Loucy (cell line): ENCODE measurements at regions not wholly inside any gene's neighbourhood (a gene's known extent, or its start where the extent isn't known, plus 50 kb on each side); places are given as distances from the start of the nearest gene placed in this dataset.

Experiments
- H2AFZ ChIP-seq: fragments of 200-600 bp; sonication (generic); 2 replicates; pipeline ENCODE4 v1.6.0; 2016; ENCODE audit warnings: antibody characterized with exemption, mild to moderate bottlenecking, low read length, moderate library complexity
- H3F3A ChIP-seq: fragments of 200-600 bp; 2 replicates; pipeline ENCODE4 v1.6.0; 2016; ENCODE audit warnings: antibody characterized with exemption, low read depth, mild to moderate bottlenecking
- H3K27me3 ChIP-seq: fragments of 200-600 bp; sonication (generic); 2 replicates; pipeline ENCODE4 v1.6.1; 2014; ENCODE audit warnings: low read length, mild to moderate bottlenecking; ENCODE audit not compliant: insufficient read depth, poor library complexity, severe bottlenecking
- H3K36me3 ChIP-seq: fragments of 200-600 bp; sonication (generic); 2 replicates; pipeline ENCODE4 v1.6.1; 2016; ENCODE audit warnings: low read length; ENCODE audit not compliant: insufficient read depth
- H3K4me1 ChIP-seq: fragments of 200-600 bp; sonication (generic); 2 replicates; pipeline ENCODE4 v1.5.1; 2014; ENCODE audit warnings: low read length, mild to moderate bottlenecking; ENCODE audit not compliant: insufficient read depth, poor library complexity, severe bottlenecking
- H3K4me2 ChIP-seq: fragments of 200-600 bp; sonication (generic); 2 replicates; pipeline ENCODE4 v1.6.0; 2014; ENCODE audit warnings: antibody characterized with exemption, low read length, low read depth, mild to moderate bottlenecking; ENCODE audit not compliant: poor library complexity, severe bottlenecking
- H3K4me3 ChIP-seq: fragments of 200-600 bp; sonication (generic); 2 replicates; pipeline ENCODE4 v1.5.1; 2014; ENCODE audit warnings: low read length, mild to moderate bottlenecking, mixed read lengths; ENCODE audit not compliant: poor library complexity, severe bottlenecking
- H3K79me2 ChIP-seq: fragments of 200-600 bp; sonication (generic); 2 replicates; pipeline ENCODE4 v1.6.1; 2014; ENCODE audit warnings: low read length; ENCODE audit not compliant: insufficient read depth
- H3K9ac ChIP-seq: fragments of 200-600 bp; sonication (generic); 2 replicates; pipeline ENCODE4 v1.6.0; 2014; ENCODE audit warnings: mild to moderate bottlenecking, low read depth, low read length, moderate library complexity; ENCODE audit not compliant: poor library complexity, severe bottlenecking
- H3K9me2 ChIP-seq: fragments of 200-600 bp; sonication (generic); replicated peaks from 2 replicates; pipeline ENCODE4 v1.6.1; 2016; ENCODE audit warnings: low read depth, low read length, mixed read lengths
- H3K9me3 ChIP-seq: fragments of 200-600 bp; sonication (generic); 2 replicates; pipeline ENCODE4 v1.6.1; 2014; ENCODE audit warnings: mild to moderate bottlenecking, antibody characterized with exemption, low read length, low read depth; ENCODE audit not compliant: insufficient read depth
- H4K20me1 ChIP-seq: fragments of 200-600 bp; sonication (generic); 2 replicates; pipeline ENCODE4 v1.6.0; 2014; ENCODE audit warnings: antibody characterized with exemption, low read length, mild to moderate bottlenecking; ENCODE audit not compliant: insufficient read depth, poor library complexity, severe bottlenecking
- CTCF ChIP-seq: fragments of 200-600 bp; sonication (generic); conservative IDR thresholded peaks from 2 replicates; pipeline ENCODE4 v1.5.1; 2014; ENCODE audit warnings: mild to moderate bottlenecking, antibody characterized with exemption, low read length
- EZH2phosphoT487 ChIP-seq: fragments of 200-600 bp; IDR thresholded peaks from 2 replicates; pipeline ENCODE4 v1.6.1; 2018; ENCODE audit warnings: antibody characterized with exemption, mild to moderate bottlenecking, moderate library complexity, borderline replicate concordance

GRCh38 chr13:79825959-79826358 is 345.0 kb downstream of the NDFIP2 start:
- TF ChIP-seq CTCF (no peak), EZH2phosphoT487 (no peak)
- Histone ChIP-seq H3K79me2 (no peaks in the 10 kb centered on the region), H3K9me3 (no peaks in the 10 kb centered on the region), H2AFZ (no peak overlapping the region), H3F3A (no peaks in the 10 kb centered on the region), H3K4me2 (no peak overlapping the region), H4K20me1 (no peaks in the 10 kb centered on the region), H3K36me3 (no peaks in the 10 kb centered on the region), H3K9me2 (no peaks in the 10 kb centered on the region), H3K27me3 (no peaks in the 10 kb centered on the region), H3K4me1 (peaks cover 16% of the 10 kb centered on the region), H3K9ac (peak overlapping the region; percentile 2), H3K4me3 (no peak overlapping the region)

DNA sequence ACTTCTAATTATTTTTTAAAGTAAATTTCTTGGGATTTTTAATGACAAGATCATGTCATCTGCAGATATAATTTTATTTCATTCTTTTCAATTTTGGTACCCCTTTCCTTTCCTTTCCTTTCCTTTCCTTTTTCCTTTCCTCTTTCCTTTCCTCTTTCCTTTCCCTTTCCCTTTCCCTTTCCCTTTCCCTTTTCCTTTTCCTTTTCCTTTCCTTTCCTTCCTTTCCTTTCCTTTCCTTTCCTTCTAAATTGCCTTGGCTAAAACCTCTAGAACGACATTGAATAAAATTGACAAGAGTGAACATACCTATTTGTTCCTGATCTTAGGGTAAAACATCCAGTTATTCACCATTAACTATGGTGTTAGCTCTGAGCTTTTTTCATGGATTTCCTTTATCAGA is 334.1 kb downstream of the NDFIP2 start:
- Histone ChIP-seq H3K4me2 (no peak overlapping the region), H3K9me3 (no peaks in the 10 kb centered on the region), H2AFZ (no peak overlapping the region), H3K36me3 (no peaks in the 10 kb centered on the region), H4K20me1 (no peaks in the 10 kb centered on the region), H3K4me3 (no peak overlapping the region), H3F3A (no peaks in the 10 kb centered on the region), H3K27me3 (no peaks in the 10 kb centered on the region), H3K9ac (no peak overlapping the region), H3K9me2 (no peaks in the 10 kb centered on the region), H3K79me2 (no peaks in the 10 kb centered on the region), H3K4me1 (peaks cover 13% of the 10 kb centered on the region)
- TF ChIP-seq CTCF (no peak), EZH2phosphoT487 (no peak)

GRCh38 chr13:79812070-79812850 is 331.3 kb downstream of the NDFIP2 start:
- Histone ChIP-seq H3K4me2 (peak overlapping the region; percentile 21), H3K9me2 (no peaks in the 10 kb centered on the region), H3K4me3 (no peak overlapping the region), H3K4me1 (peaks cover 13% of the 10 kb centered on the region), H3K9ac (peak overlapping the region; percentile 0), H3K9me3 (no peaks in the 10 kb centered on the region), H2AFZ (peak overlapping the region; percentile 82), H3K36me3 (no peaks in the 10 kb centered on the region), H4K20me1 (no peaks in the 10 kb centered on the region), H3K27me3 (no peaks in the 10 kb centered on the region), H3K79me2 (no peaks in the 10 kb centered on the region), H3F3A (no peaks in the 10 kb centered on the region)
- TF ChIP-seq CTCF (no peak), EZH2phosphoT487 (no peak)
